ENCODE measurements at regions not wholly inside any gene's neighbourhood (a gene's known extent, or its start where the extent isn't known, plus 50 kb on each side); places are given as distances from the start of the nearest gene placed in this dataset.

- TF ChIP-seq EP300 (IDR thresholded peaks at IDR 0.05) (no peak), CTCF (IDR thresholded peaks at IDR 0.05) (no peak), POLR2A (IDR thresholded peaks at IDR 0.05) (no peak)
Observed at GRCh38 chr2:67898595-67898994, 164.2 kb downstream of the C1D start.

All from sigmoid colon (tissue), 4 donors.